ENCODE measurements at regions not wholly inside any gene's neighbourhood (a gene's known extent, or its start where the extent isn't known, plus 50 kb on each side); places are given as distances from the start of the nearest gene placed in this dataset.

- DNase-seq (ENCODE audit: extremely low read depth in 1 of 2, low read depth in 1 of 2) = no peak
Observed at GRCh38 chr11:79902493-79902892, 461.7 kb upstream of the TENM4 start.

- DNase-seq (ENCODE audit: extremely low read depth in 1 of 2, low read depth in 1 of 2) = no peak
Observed at GRCh38 chr11:79897896-79898295, 457.1 kb upstream of the TENM4 start.

- no peak for DNase-seq (ENCODE audit: extremely low read depth in 1 of 2, low read depth in 1 of 2)
Observed at GRCh38 chr11:79896258-79896657, 455.4 kb upstream of the TENM4 start.

- no peak for DNase-seq (ENCODE audit: extremely low read depth in 1 of 2, low read depth in 1 of 2)
Observed at GRCh38 chr11:79894111-79894510, 453.3 kb upstream of the TENM4 start.

- no peak for DNase-seq (ENCODE audit: extremely low read depth in 1 of 2, low read depth in 1 of 2)
Observed at GRCh38 chr11:79890272-79890671, 449.4 kb upstream of the TENM4 start.

- no peak for DNase-seq (ENCODE audit: extremely low read depth in 1 of 2, low read depth in 1 of 2)
Observed at GRCh38 chr11:79864882-79865281, 424.1 kb upstream of the TENM4 start.

- no peak for DNase-seq (ENCODE audit: extremely low read depth in 1 of 2, low read depth in 1 of 2)
Observed at GRCh38 chr11:79860336-79860735, 419.5 kb upstream of the TENM4 start.

- no peak for DNase-seq (ENCODE audit: extremely low read depth in 1 of 2, low read depth in 1 of 2)
Observed at GRCh38 chr11:79857377-79858214, 416.8 kb upstream of the TENM4 start.

GRCh38 chr11:79852176-79852575 lies 411.3 kb upstream of the TENM4 start:
- no peak for DNase-seq (ENCODE audit: extremely low read depth in 1 of 2, low read depth in 1 of 2)

GRCh38 chr11:79845002-79845709 lies 404.3 kb upstream of the TENM4 start:
- DNase-seq (ENCODE audit: extremely low read depth in 1 of 2, low read depth in 1 of 2) = no peak

GRCh38 chr11:79834015-79834414 lies 393.2 kb upstream of the TENM4 start:
- no peak for DNase-seq (ENCODE audit: extremely low read depth in 1 of 2, low read depth in 1 of 2)

GRCh38 chr11:79830446-79830845 lies 389.6 kb upstream of the TENM4 start:
- no peak for DNase-seq (ENCODE audit: extremely low read depth in 1 of 2, low read depth in 1 of 2)

- no peak for DNase-seq (ENCODE audit: extremely low read depth in 1 of 2, low read depth in 1 of 2)
Observed at GRCh38 chr11:79829891-79830290, 389.1 kb upstream of the TENM4 start.

GRCh38 chr11:79822766-79823165 lies 381.9 kb upstream of the TENM4 start:
- DNase-seq (ENCODE audit: extremely low read depth in 1 of 2, low read depth in 1 of 2) = no peak

GRCh38 chr11:79813551-79813950 lies 372.7 kb upstream of the TENM4 start:
- DNase-seq (ENCODE audit: extremely low read depth in 1 of 2, low read depth in 1 of 2) = no peak

- DNase-seq (ENCODE audit: extremely low read depth in 1 of 2, low read depth in 1 of 2) = no peak
Observed at GRCh38 chr11:79809487-79809886, 368.7 kb upstream of the TENM4 start.

GRCh38 chr11:79807506-79807905 lies 366.7 kb upstream of the TENM4 start:
- no peak for DNase-seq (ENCODE audit: extremely low read depth in 1 of 2, low read depth in 1 of 2)

- DNase-seq (ENCODE audit: extremely low read depth in 1 of 2, low read depth in 1 of 2) = no peak
Observed at GRCh38 chr11:79796704-79797103, 355.9 kb upstream of the TENM4 start.

GRCh38 chr11:79794484-79795393 lies 353.9 kb upstream of the TENM4 start:
- DNase-seq (ENCODE audit: extremely low read depth in 1 of 2, low read depth in 1 of 2) = no peak

GRCh38 chr11:79794057-79794456 lies 353.2 kb upstream of the TENM4 start:
- no peak for DNase-seq (ENCODE audit: extremely low read depth in 1 of 2, low read depth in 1 of 2)

- no peak for DNase-seq (ENCODE audit: extremely low read depth in 1 of 2, low read depth in 1 of 2)
Observed at GRCh38 chr11:79786961-79787360, 346.1 kb upstream of the TENM4 start.

All from activated CD8-positive, alpha-beta memory T cell treated with anti-CD3 and anti-CD28 coated beads for 1 hour (primary cell).